Loucy (cell line): ENCODE measurements at regions not wholly inside any gene's neighbourhood (a gene's known extent, or its start where the extent isn't known, plus 50 kb on each side); places are given as distances from the start of the nearest gene placed in this dataset.

ENCODE experiments used
- H2AFZ ChIP-seq: fragments of 200-600 bp; sonication (generic); 2 replicates; pipeline ENCODE4 v1.6.0; 2016; ENCODE audit warnings: antibody characterized with exemption, mild to moderate bottlenecking, low read length, moderate library complexity
- H3F3A ChIP-seq: fragments of 200-600 bp; 2 replicates; pipeline ENCODE4 v1.6.0; 2016; ENCODE audit warnings: antibody characterized with exemption, low read depth, mild to moderate bottlenecking
- H3K27me3 ChIP-seq: fragments of 200-600 bp; sonication (generic); 2 replicates; pipeline ENCODE4 v1.6.1; 2014; ENCODE audit warnings: low read length, mild to moderate bottlenecking; ENCODE audit not compliant: insufficient read depth, poor library complexity, severe bottlenecking
- H3K36me3 ChIP-seq: fragments of 200-600 bp; sonication (generic); 2 replicates; pipeline ENCODE4 v1.6.1; 2016; ENCODE audit warnings: low read length; ENCODE audit not compliant: insufficient read depth
- H3K4me1 ChIP-seq: fragments of 200-600 bp; sonication (generic); 2 replicates; pipeline ENCODE4 v1.5.1; 2014; ENCODE audit warnings: low read length, mild to moderate bottlenecking; ENCODE audit not compliant: insufficient read depth, poor library complexity, severe bottlenecking
- H3K4me2 ChIP-seq: fragments of 200-600 bp; sonication (generic); 2 replicates; pipeline ENCODE4 v1.6.0; 2014; ENCODE audit warnings: antibody characterized with exemption, low read length, low read depth, mild to moderate bottlenecking; ENCODE audit not compliant: poor library complexity, severe bottlenecking
- H3K4me3 ChIP-seq: fragments of 200-600 bp; sonication (generic); 2 replicates; pipeline ENCODE4 v1.5.1; 2014; ENCODE audit warnings: low read length, mild to moderate bottlenecking, mixed read lengths; ENCODE audit not compliant: poor library complexity, severe bottlenecking
- H3K79me2 ChIP-seq: fragments of 200-600 bp; sonication (generic); 2 replicates; pipeline ENCODE4 v1.6.1; 2014; ENCODE audit warnings: low read length; ENCODE audit not compliant: insufficient read depth
- H3K9ac ChIP-seq: fragments of 200-600 bp; sonication (generic); 2 replicates; pipeline ENCODE4 v1.6.0; 2014; ENCODE audit warnings: mild to moderate bottlenecking, low read depth, low read length, moderate library complexity; ENCODE audit not compliant: poor library complexity, severe bottlenecking
- H3K9me2 ChIP-seq: fragments of 200-600 bp; sonication (generic); replicated peaks from 2 replicates; pipeline ENCODE4 v1.6.1; 2016; ENCODE audit warnings: low read depth, low read length, mixed read lengths
- H3K9me3 ChIP-seq: fragments of 200-600 bp; sonication (generic); 2 replicates; pipeline ENCODE4 v1.6.1; 2014; ENCODE audit warnings: mild to moderate bottlenecking, antibody characterized with exemption, low read length, low read depth; ENCODE audit not compliant: insufficient read depth
- H4K20me1 ChIP-seq: fragments of 200-600 bp; sonication (generic); 2 replicates; pipeline ENCODE4 v1.6.0; 2014; ENCODE audit warnings: antibody characterized with exemption, low read length, mild to moderate bottlenecking; ENCODE audit not compliant: insufficient read depth, poor library complexity, severe bottlenecking
- CTCF ChIP-seq: fragments of 200-600 bp; sonication (generic); conservative IDR thresholded peaks from 2 replicates; pipeline ENCODE4 v1.5.1; 2014; ENCODE audit warnings: mild to moderate bottlenecking, antibody characterized with exemption, low read length
- EZH2phosphoT487 ChIP-seq: fragments of 200-600 bp; IDR thresholded peaks from 2 replicates; pipeline ENCODE4 v1.6.1; 2018; ENCODE audit warnings: antibody characterized with exemption, mild to moderate bottlenecking, moderate library complexity, borderline replicate concordance

GRCh38 chr4:130668859-130669258 lies 1572.9 kb downstream of the C4orf33 start:
- no peak overlapping the region for H3K4me3 ChIP-seq
- TF ChIP-seq EZH2phosphoT487, result no peak
- no peak for TF ChIP-seq CTCF
- no peaks in the 10 kb centered on the region for H4K20me1 ChIP-seq
- H3K27me3 ChIP-seq, result no peaks in the 10 kb centered on the region
- no peaks in the 10 kb centered on the region for H3K4me1 ChIP-seq
- no peaks in the 10 kb centered on the region for H3K36me3 ChIP-seq
- H3K9me2 ChIP-seq, result no peaks in the 10 kb centered on the region
- no peak overlapping the region for H3K4me2 ChIP-seq
- H3K79me2 ChIP-seq, result no peaks in the 10 kb centered on the region
- H2AFZ ChIP-seq, result no peak overlapping the region
- H3K9ac ChIP-seq, result no peak overlapping the region
- H3K9me3 ChIP-seq, result no peaks in the 10 kb centered on the region
- H3F3A ChIP-seq, result no peaks in the 10 kb centered on the region

- no peak overlapping the region for H2AFZ ChIP-seq
- H3K9me2 ChIP-seq, result no peaks in the 10 kb centered on the region
- no peak overlapping the region for H3K9ac ChIP-seq
- no peaks in the 10 kb centered on the region for H3K27me3 ChIP-seq
- H3K4me1 ChIP-seq, result no peaks in the 10 kb centered on the region
- no peak overlapping the region for H3K4me3 ChIP-seq
- no peak for TF ChIP-seq CTCF
- TF ChIP-seq EZH2phosphoT487, result no peak
- no peak overlapping the region for H3K4me2 ChIP-seq
- H3F3A ChIP-seq, result no peaks in the 10 kb centered on the region
- no peaks in the 10 kb centered on the region for H4K20me1 ChIP-seq
- no peaks in the 10 kb centered on the region for H3K36me3 ChIP-seq
- H3K79me2 ChIP-seq, result no peaks in the 10 kb centered on the region
- H3K9me3 ChIP-seq, result no peaks in the 10 kb centered on the region
Observed at GRCh38 chr4:130675266-130675665, 1579.3 kb downstream of the C4orf33 start.

GRCh38 chr4:130689181-130689580 lies 1593.2 kb downstream of the C4orf33 start:
- H3K9me3 ChIP-seq, result no peaks in the 10 kb centered on the region
- H3K4me3 ChIP-seq, result no peak overlapping the region
- TF ChIP-seq EZH2phosphoT487 (no peak), CTCF (no peak)
- no peaks in the 10 kb centered on the region for H3F3A ChIP-seq
- H4K20me1 ChIP-seq, result no peaks in the 10 kb centered on the region
- no peaks in the 10 kb centered on the region for H3K27me3 ChIP-seq
- no peak overlapping the region for H3K9ac ChIP-seq
- H2AFZ ChIP-seq, result no peak overlapping the region
- no peaks in the 10 kb centered on the region for H3K9me2 ChIP-seq
- H3K4me1 ChIP-seq, result no peaks in the 10 kb centered on the region
- no peaks in the 10 kb centered on the region for H3K36me3 ChIP-seq
- no peaks in the 10 kb centered on the region for H3K79me2 ChIP-seq
- no peak overlapping the region for H3K4me2 ChIP-seq
